SK-N-SH (cell line): ENCODE measurements at regions not wholly inside any gene's neighbourhood (a gene's known extent, or its start where the extent isn't known, plus 50 kb on each side); places are given as distances from the start of the nearest gene placed in this dataset.

ENCODE experiments used
- CTCF ChIA-PET: fragments of 300-600, 350-600 bp; formaldehyde crosslinking; extraction: SDS; loops from one replicate; lab custom pipeline; 2021; lab: Yijun Ruan, JAX
- POLR2A ChIA-PET: fragments of 350-600 bp; sonication (Branson Sonifier 250); formaldehyde crosslinking; extraction: SDS; loops from one replicate; lab custom pipeline; 2020; ENCODE audit warnings: antibody characterized with exemption, inconsistent platforms; lab: Yijun Ruan, JAX
- DNase-seq: peaks from one replicate; pipeline ENCODE4 v3.0.0; 2012
- H2AFZ ChIP-seq: fragments of 200-600 bp; sonication (generic); 2 replicates; pipeline ENCODE4 v1.8.1; 2016; ENCODE audit warnings: antibody characterized with exemption, mild to moderate bottlenecking, low read depth
- H3F3A ChIP-seq: fragments of 200-600 bp; sonication (generic); replicated peaks from 2 replicates; pipeline ENCODE3; 2016; ENCODE audit warnings: antibody characterized with exemption, mild to moderate bottlenecking; ENCODE audit not compliant: insufficient read depth
- H3K27ac ChIP-seq, 2 experiments: fragments of 200-500 bp in 1 of 2; fragments of 200-600 bp in 1 of 2; sonication (Bioruptor generic) in 1 of 2; sonication (generic), shearing (Covaris generic) in 1 of 2; 2 replicates each; pipeline versions ENCODE4 v1.5.1 to v1.6.1; 2014 to 2016; ENCODE audit warnings: low read depth in 2 of 2, inconsistent platforms in 1 of 2, low read length in 1 of 2, mild to moderate bottlenecking in 1 of 2, mixed read lengths in 1 of 2
- H3K27me3 ChIP-seq: fragments of 200-600 bp; sonication (generic), shearing (Covaris generic); 2 replicates; pipeline ENCODE4 v1.6.1; 2016; ENCODE audit warnings: mixed run types; ENCODE audit not compliant: insufficient read depth
- H3K36me3 ChIP-seq, 2 experiments: fragments of 200-500 bp in 1 of 2; fragments of 200-600 bp in 1 of 2; sonication (Bioruptor generic) in 1 of 2; sonication (generic) in 1 of 2; replicated peaks in 1 of 2; 2 replicates each; pipeline versions ENCODE3 to v1.5.1; 2014 to 2016; ENCODE audit warnings: low read length in 1 of 2, mild to moderate bottlenecking in 1 of 2; ENCODE audit not compliant: insufficient read depth in 2 of 2, control insufficient read depth in 1 of 2
- H3K4me1 ChIP-seq, 2 experiments: fragments of 200-500 bp in 1 of 2; fragments of 200-600 bp in 1 of 2; sonication (Bioruptor generic) in 1 of 2; sonication (generic), shearing (Covaris generic) in 1 of 2; 2 replicates each; pipeline versions ENCODE4 v1.5.1 to v1.6.1; 2014 to 2016; ENCODE audit warnings: low read depth in 1 of 2, low read length in 1 of 2, mixed run types in 1 of 2; ENCODE audit not compliant: insufficient read depth in 2 of 2, control insufficient read depth in 1 of 2
- H3K4me2 ChIP-seq: fragments of 200-600 bp; sonication (generic), shearing (Covaris generic); 2 replicates; pipeline ENCODE4 v1.6.1; 2017; ENCODE audit warnings: mixed run types
- H3K4me3 ChIP-seq, 2 experiments: fragments of 200-500 bp in 1 of 2; fragments of 200-600 bp in 1 of 2; sonication (Bioruptor generic) in 1 of 2; sonication (generic), shearing (Covaris generic) in 1 of 2; 2 replicates each; pipeline versions ENCODE4 v1.5.1 to v1.8.1; 2014 to 2016; ENCODE audit warnings: low read depth in 2 of 2, inconsistent platforms in 1 of 2, low read length in 1 of 2, mild to moderate bottlenecking in 1 of 2, mixed read lengths in 1 of 2, moderate library complexity in 1 of 2
- H3K79me2 ChIP-seq: fragments of 200-600 bp; sonication (generic); 2 replicates; pipeline ENCODE4 v1.8.1; 2017; ENCODE audit warnings: mild to moderate bottlenecking; ENCODE audit not compliant: insufficient read depth
- H3K9ac ChIP-seq: fragments of 200-600 bp; sonication (generic); 2 replicates; pipeline ENCODE4 v1.6.1; 2017; ENCODE audit warnings: mixed run types
- H3K9me2 ChIP-seq: fragments of 200-600 bp; sonication (generic); 2 replicates; pipeline ENCODE4 v1.6.1; 2017; ENCODE audit warnings: mixed run types
- H3K9me3 ChIP-seq: fragments of 200-600 bp; sonication (generic); 2 replicates; pipeline ENCODE4 v1.6.1; 2017; ENCODE audit warnings: mixed run types, mild to moderate bottlenecking, moderate library complexity
- H4K20me1 ChIP-seq: fragments of 200-600 bp; sonication (generic); 2 replicates; pipeline ENCODE4 v1.6.1; 2017; ENCODE audit warnings: mild to moderate bottlenecking, mixed run types; ENCODE audit not compliant: insufficient read depth
- ELF1 ChIP-seq: IDR thresholded peaks from 2 replicates; pipeline ENCODE4 v1.4.0; 2012
- EP300 ChIP-seq, 2 experiments: IDR thresholded peaks; 2 replicates each; pipeline versions ENCODE4 v1.4.0 to v1.6.1; 2012; ENCODE audit warnings: borderline replicate concordance in 1 of 2, low read depth in 1 of 2, low read length in 1 of 2
- FOXM1 ChIP-seq: IDR thresholded peaks from 2 replicates; pipeline ENCODE4 v1.4.0; 2012; ENCODE audit warnings: low read depth, mild to moderate bottlenecking
- GABPA ChIP-seq: IDR thresholded peaks from 2 replicates; pipeline ENCODE4 v1.4.0; 2012; ENCODE audit warnings: low read depth, mild to moderate bottlenecking
- JUND ChIP-seq: IDR thresholded peaks from 2 replicates; pipeline ENCODE4 v1.4.0; 2012
- MEF2A ChIP-seq: IDR thresholded peaks from 2 replicates; pipeline ENCODE4 v1.4.0; 2012; ENCODE audit warnings: low read depth, borderline replicate concordance
- MXI1 ChIP-seq: IDR thresholded peaks from 2 replicates; pipeline ENCODE4 v1.6.1; 2012; ENCODE audit warnings: mild to moderate bottlenecking, low read depth, low read length, improper control_type of control experiment
- NFIC ChIP-seq: IDR thresholded peaks from 2 replicates; pipeline ENCODE4 v1.4.0; 2012; ENCODE audit warnings: borderline replicate concordance
- RFX5 ChIP-seq: IDR thresholded peaks from 2 replicates; pipeline ENCODE4 v1.6.1; 2012; ENCODE audit warnings: mild to moderate bottlenecking, improper control_type of control experiment, low read length
- SIN3A ChIP-seq: IDR thresholded peaks from 2 replicates; pipeline ENCODE4 v1.6.1; 2012; ENCODE audit warnings: low read depth, mild to moderate bottlenecking, low read length, moderate library complexity, borderline replicate concordance
- SMC3 ChIP-seq: IDR thresholded peaks from 2 replicates; pipeline ENCODE4 v1.6.1; 2012; ENCODE audit warnings: low read depth, low read length, improper control_type of control experiment
- TAF1 ChIP-seq: IDR thresholded peaks from 2 replicates; pipeline ENCODE4 v1.6.1; 2012; ENCODE audit warnings: low read depth, mild to moderate bottlenecking, low read length, moderate library complexity, borderline replicate concordance
- TEAD4 ChIP-seq: IDR thresholded peaks from 2 replicates; pipeline ENCODE4 v1.4.0; 2012; ENCODE audit warnings: mild to moderate bottlenecking, borderline replicate concordance; ENCODE audit not compliant: insufficient read depth
- USF1 ChIP-seq: IDR thresholded peaks from 2 replicates; pipeline ENCODE4 v1.4.0; 2012; ENCODE audit warnings: low read depth, borderline replicate concordance
- USF2 ChIP-seq: fragments of 150-350 bp; IDR thresholded peaks from 2 replicates; pipeline ENCODE4 v1.6.1; 2017; ENCODE audit warnings: antibody characterized with exemption, low read length, low read depth, borderline replicate concordance
- YY1 ChIP-seq: IDR thresholded peaks from 2 replicates; pipeline ENCODE4 v1.4.0; 2012; ENCODE audit warnings: low read depth, mild to moderate bottlenecking
- WGBS: methylation state at CpG from one replicate; pipeline ENCODE4 v1.1.6; 2017; ENCODE audit warnings: low lambda C conversion rate; 5-methylcytosine and 5-hydroxymethylcytosine counted together
- TF ChIP-seq, protein P1 (sequence below): IDR thresholded peaks from 2 replicates; pipeline ENCODE4; 2012
- TF ChIP-seq, protein P2 (sequence below): fragments of 200-600 bp; sonication (generic); IDR thresholded peaks from 2 replicates; pipeline ENCODE4 v1.6.1; 2017; ENCODE audit warnings: antibody characterized with exemption, mild to moderate bottlenecking, moderate library complexity
- TF ChIP-seq, protein P3 (sequence below): fragments of 150-350 bp; IDR thresholded peaks from 2 replicates; pipeline ENCODE4 v1.6.1; 2016; ENCODE audit warnings: mild to moderate bottlenecking, low read depth, low read length
- TF ChIP-seq, protein P4 (sequence below): IDR thresholded peaks from 2 replicates; pipeline ENCODE4 v1.6.1; 2012; ENCODE audit warnings: mild to moderate bottlenecking, low read depth, low read length, moderate library complexity

DNA sequence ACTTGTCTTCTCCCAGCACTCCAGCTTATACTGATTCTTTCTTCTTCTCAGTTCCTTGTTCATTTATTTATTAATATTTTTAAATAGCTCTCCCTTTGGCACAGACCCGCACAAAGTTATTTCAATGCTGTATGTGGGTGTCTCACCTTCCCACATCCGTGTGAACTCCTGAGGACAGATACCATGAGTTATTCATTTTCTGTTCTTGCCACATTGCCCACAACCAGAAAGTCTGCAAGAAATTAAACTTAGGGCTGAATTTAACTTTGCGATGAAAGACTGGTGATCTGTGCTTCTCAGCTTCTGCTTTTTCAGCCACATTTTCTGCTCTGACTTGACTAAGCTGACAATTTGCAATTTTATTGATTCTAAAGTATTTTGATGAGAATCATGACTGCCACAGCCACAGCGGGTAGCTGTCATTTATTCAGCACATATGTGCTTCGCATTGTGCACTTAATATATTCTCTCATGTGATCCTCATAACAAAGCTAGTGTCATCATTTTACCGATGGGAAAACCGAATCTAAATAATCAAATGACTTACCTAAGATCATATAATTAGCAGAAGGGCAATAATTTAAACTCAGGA lies 569.8 kb downstream of the EDEM1 start:
- no peaks in the 10 kb centered on the region for H3K9me3 ChIP-seq
- no peak overlapping the region for H3K4me2 ChIP-seq
- no peaks in the 10 kb centered on the region for H4K20me1 ChIP-seq
- no peak overlapping the region for H2AFZ ChIP-seq
- no peaks in the 10 kb centered on the region for H3K9me2 ChIP-seq
- no peaks in the 10 kb centered on the region for H3K27me3 ChIP-seq
- no peaks in the 10 kb centered on the region for H3K36me3 ChIP-seq
- H3K4me3 ChIP-seq, result no peak overlapping the region
- no peaks in the 10 kb centered on the region for H3F3A ChIP-seq
- TF ChIP-seq TEAD4 (no peak), RFX5 (no peak), USF1 (no peak), SIN3A (no peak), EP300 (IDR thresholded peaks at IDR 0.05; ENCODE audit: borderline replicate concordance in 1 of 2, low read depth in 1 of 2, low read length in 1 of 2) (no peak), NFIC (no peak), SMC3 (no peak), ELF1 (no peak), TAF1 (no peak), MXI1 (no peak), JUND (no peak), GABPA (no peak), MEF2A (no peak), FOXM1 (no peak), USF2 (no peak), YY1 (no peak)
- TF ChIP-seq, protein P1, sequence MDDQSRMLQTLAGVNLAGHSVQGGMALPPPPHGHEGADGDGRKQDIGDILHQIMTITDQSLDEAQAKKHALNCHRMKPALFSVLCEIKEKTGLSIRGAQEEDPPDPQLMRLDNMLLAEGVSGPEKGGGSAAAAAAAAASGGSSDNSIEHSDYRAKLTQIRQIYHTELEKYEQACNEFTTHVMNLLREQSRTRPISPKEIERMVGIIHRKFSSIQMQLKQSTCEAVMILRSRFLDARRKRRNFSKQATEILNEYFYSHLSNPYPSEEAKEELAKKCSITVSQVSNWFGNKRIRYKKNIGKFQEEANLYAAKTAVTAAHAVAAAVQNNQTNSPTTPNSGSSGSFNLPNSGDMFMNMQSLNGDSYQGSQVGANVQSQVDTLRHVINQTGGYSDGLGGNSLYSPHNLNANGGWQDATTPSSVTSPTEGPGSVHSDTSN, result no peak
- TF ChIP-seq, protein P2, sequence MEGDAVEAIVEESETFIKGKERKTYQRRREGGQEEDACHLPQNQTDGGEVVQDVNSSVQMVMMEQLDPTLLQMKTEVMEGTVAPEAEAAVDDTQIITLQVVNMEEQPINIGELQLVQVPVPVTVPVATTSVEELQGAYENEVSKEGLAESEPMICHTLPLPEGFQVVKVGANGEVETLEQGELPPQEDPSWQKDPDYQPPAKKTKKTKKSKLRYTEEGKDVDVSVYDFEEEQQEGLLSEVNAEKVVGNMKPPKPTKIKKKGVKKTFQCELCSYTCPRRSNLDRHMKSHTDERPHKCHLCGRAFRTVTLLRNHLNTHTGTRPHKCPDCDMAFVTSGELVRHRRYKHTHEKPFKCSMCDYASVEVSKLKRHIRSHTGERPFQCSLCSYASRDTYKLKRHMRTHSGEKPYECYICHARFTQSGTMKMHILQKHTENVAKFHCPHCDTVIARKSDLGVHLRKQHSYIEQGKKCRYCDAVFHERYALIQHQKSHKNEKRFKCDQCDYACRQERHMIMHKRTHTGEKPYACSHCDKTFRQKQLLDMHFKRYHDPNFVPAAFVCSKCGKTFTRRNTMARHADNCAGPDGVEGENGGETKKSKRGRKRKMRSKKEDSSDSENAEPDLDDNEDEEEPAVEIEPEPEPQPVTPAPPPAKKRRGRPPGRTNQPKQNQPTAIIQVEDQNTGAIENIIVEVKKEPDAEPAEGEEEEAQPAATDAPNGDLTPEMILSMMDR, result no peak
- TF ChIP-seq, protein P3, sequence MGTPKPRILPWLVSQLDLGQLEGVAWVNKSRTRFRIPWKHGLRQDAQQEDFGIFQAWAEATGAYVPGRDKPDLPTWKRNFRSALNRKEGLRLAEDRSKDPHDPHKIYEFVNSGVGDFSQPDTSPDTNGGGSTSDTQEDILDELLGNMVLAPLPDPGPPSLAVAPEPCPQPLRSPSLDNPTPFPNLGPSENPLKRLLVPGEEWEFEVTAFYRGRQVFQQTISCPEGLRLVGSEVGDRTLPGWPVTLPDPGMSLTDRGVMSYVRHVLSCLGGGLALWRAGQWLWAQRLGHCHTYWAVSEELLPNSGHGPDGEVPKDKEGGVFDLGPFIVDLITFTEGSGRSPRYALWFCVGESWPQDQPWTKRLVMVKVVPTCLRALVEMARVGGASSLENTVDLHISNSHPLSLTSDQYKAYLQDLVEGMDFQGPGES, result no peak
- TF ChIP-seq, protein P4, sequence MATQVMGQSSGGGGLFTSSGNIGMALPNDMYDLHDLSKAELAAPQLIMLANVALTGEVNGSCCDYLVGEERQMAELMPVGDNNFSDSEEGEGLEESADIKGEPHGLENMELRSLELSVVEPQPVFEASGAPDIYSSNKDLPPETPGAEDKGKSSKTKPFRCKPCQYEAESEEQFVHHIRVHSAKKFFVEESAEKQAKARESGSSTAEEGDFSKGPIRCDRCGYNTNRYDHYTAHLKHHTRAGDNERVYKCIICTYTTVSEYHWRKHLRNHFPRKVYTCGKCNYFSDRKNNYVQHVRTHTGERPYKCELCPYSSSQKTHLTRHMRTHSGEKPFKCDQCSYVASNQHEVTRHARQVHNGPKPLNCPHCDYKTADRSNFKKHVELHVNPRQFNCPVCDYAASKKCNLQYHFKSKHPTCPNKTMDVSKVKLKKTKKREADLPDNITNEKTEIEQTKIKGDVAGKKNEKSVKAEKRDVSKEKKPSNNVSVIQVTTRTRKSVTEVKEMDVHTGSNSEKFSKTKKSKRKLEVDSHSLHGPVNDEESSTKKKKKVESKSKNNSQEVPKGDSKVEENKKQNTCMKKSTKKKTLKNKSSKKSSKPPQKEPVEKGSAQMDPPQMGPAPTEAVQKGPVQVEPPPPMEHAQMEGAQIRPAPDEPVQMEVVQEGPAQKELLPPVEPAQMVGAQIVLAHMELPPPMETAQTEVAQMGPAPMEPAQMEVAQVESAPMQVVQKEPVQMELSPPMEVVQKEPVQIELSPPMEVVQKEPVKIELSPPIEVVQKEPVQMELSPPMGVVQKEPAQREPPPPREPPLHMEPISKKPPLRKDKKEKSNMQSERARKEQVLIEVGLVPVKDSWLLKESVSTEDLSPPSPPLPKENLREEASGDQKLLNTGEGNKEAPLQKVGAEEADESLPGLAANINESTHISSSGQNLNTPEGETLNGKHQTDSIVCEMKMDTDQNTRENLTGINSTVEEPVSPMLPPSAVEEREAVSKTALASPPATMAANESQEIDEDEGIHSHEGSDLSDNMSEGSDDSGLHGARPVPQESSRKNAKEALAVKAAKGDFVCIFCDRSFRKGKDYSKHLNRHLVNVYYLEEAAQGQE, result no peak
- TF ChIP-seq, all 33 proteins: peak for 0
- Histone ChIP-seq H3K79me2 (no peaks in the 10 kb centered on the region), H3K27ac (no peak overlapping the region), H3K9ac (no peak overlapping the region), H3K4me1 (no peaks in the 10 kb centered on the region)
- DNase-seq, result no peak
- POLR2A ChIA-PET, result no interaction called here
- CTCF ChIA-PET, result no interaction called here
- 21% methylated on average over 7 of the region's 7 CpGs for WGBS
